HFFc6 (cell line): ENCODE measurements at regions not wholly inside any gene's neighbourhood (a gene's known extent, or its start where the extent isn't known, plus 50 kb on each side); places are given as distances from the start of the nearest gene placed in this dataset.

Source experiments
- DNase-seq: peaks from one replicate; pipeline ENCODE4 v3.0.0-alpha.2; 2018
- H3K27ac Mint-ChIP-seq: 2 replicates; pipeline ENCODE4 v1.8.0; 2020; ENCODE audit warnings: mild to moderate bottlenecking, mixed read lengths
- H3K27me3 Mint-ChIP-seq: 2 replicates; pipeline ENCODE4 v1.8.0; 2021; ENCODE audit warnings: mild to moderate bottlenecking, moderate library complexity, mixed read lengths; ENCODE audit not compliant: insufficient read depth
- H3K36me3 Mint-ChIP-seq: 2 replicates; pipeline ENCODE4 v1.8.0; 2021; ENCODE audit warnings: low read depth, mixed read lengths
- H3K4me1 Mint-ChIP-seq: 2 replicates; pipeline ENCODE4 v1.8.0; 2020; ENCODE audit warnings: low read depth, mixed read lengths
- H3K4me3 Mint-ChIP-seq: 2 replicates; pipeline ENCODE4 v1.8.0; 2020; ENCODE audit warnings: mild to moderate bottlenecking, moderate library complexity, mixed read lengths
- H3K9me3 Mint-ChIP-seq: 2 replicates; pipeline ENCODE4 v1.8.0; 2020; ENCODE audit warnings: mild to moderate bottlenecking, mixed read lengths
- CTCF ChIP-seq: fragments of 200-600 bp; sonication (generic); IDR thresholded peaks from 2 replicates; pipeline ENCODE4 v1.5.0; 2021; ENCODE audit warnings: antibody characterized with exemption, mild to moderate bottlenecking

GRCh38 chr5:68515514-68515913 lies 300.0 kb downstream of the PIK3R1 start:
- Mint-ChIP-seq H3K27ac (no peak overlapping the region), H3K27me3 (no peaks in the 10 kb centered on the region), H3K4me3 (no peak overlapping the region), H3K4me1 (no peaks in the 10 kb centered on the region), H3K9me3 (no peaks in the 10 kb centered on the region), H3K36me3 (no peaks in the 10 kb centered on the region; the same call in 1 of the 2 replicates)
- DNase-seq, result no peak
- no peak for TF ChIP-seq CTCF

- Mint-ChIP-seq H3K9me3 (no peaks in the 10 kb centered on the region), H3K27ac (no peak overlapping the region), H3K36me3 (no peaks in the 10 kb centered on the region; the same call in 1 of the 2 replicates), H3K27me3 (no peaks in the 10 kb centered on the region), H3K4me3 (no peak overlapping the region), H3K4me1 (peaks cover 15% of the 10 kb centered on the region)
- TF ChIP-seq CTCF, result no peak
- no peak for DNase-seq
These were observed 302.7 kb downstream of the PIK3R1 start for GRCh38 chr5:68518286-68518685.

- no peak for TF ChIP-seq CTCF
- no peaks in the 10 kb centered on the region; the same call in 1 of the 2 replicates for H3K36me3 Mint-ChIP-seq
- H3K27ac Mint-ChIP-seq, result no peak overlapping the region
- no peak overlapping the region for H3K4me3 Mint-ChIP-seq
- peaks cover 19% of the 10 kb centered on the region for H3K4me1 Mint-ChIP-seq
- no peaks in the 10 kb centered on the region for H3K27me3 Mint-ChIP-seq
- DNase-seq, result no peak
- H3K9me3 Mint-ChIP-seq, result no peaks in the 10 kb centered on the region
These were observed 303.6 kb downstream of the PIK3R1 start for GRCh38 chr5:68519143-68519542.

- Mint-ChIP-seq H3K9me3 (no peaks in the 10 kb centered on the region), H3K4me3 (no peak overlapping the region), H3K27me3 (no peaks in the 10 kb centered on the region), H3K4me1 (peaks cover 19% of the 10 kb centered on the region), H3K36me3 (no peaks in the 10 kb centered on the region; the same call in 1 of the 2 replicates), H3K27ac (no peak overlapping the region)
- TF ChIP-seq CTCF, result no peak
- DNase-seq, result no peak
These were observed 306.2 kb downstream of the PIK3R1 start for GRCh38 chr5:68521776-68522175.

GRCh38 chr5:68522863-68523262 lies 307.3 kb downstream of the PIK3R1 start:
- H3K4me1 Mint-ChIP-seq, result peaks cover 19% of the 10 kb centered on the region
- H3K27me3 Mint-ChIP-seq, result no peaks in the 10 kb centered on the region
- TF ChIP-seq CTCF, result no peak
- peaks cover 6% of the 10 kb centered on the region for H3K9me3 Mint-ChIP-seq
- DNase-seq, result peak; percentile 38
- peak overlapping the region; percentile 80; the same call in 1 of the 2 replicates for H3K27ac Mint-ChIP-seq
- 0 out of 2 replicates have a peak overlapping the region, but pooled peaks have one; percentile 5 for H3K4me3 Mint-ChIP-seq
- peaks cover under 1% of the 10 kb centered on the region; the same call in 1 of the 2 replicates for H3K36me3 Mint-ChIP-seq
